ENCODE measurements at regions not wholly inside any gene's neighbourhood (a gene's known extent, or its start where the extent isn't known, plus 50 kb on each side); places are given as distances from the start of the nearest gene placed in this dataset.

- no peak for FAIRE-seq
Observed at GRCh38 chr12:58378028-58378427, 436.7 kb downstream of the ATP23 start.

- FAIRE-seq, result no peak
Observed at GRCh38 chr12:58381546-58381945, 440.2 kb downstream of the ATP23 start.

- no peak for FAIRE-seq
Observed at GRCh38 chr12:58384196-58384595, 442.8 kb downstream of the ATP23 start.

- FAIRE-seq, result no peak
Observed at GRCh38 chr12:58386136-58386535, 444.8 kb downstream of the ATP23 start.

GRCh38 chr12:58387199-58387598 is 445.8 kb downstream of the ATP23 start:
- FAIRE-seq, result no peak

GRCh38 chr12:58388261-58388660 is 446.9 kb downstream of the ATP23 start:
- no peak for FAIRE-seq

GRCh38 chr12:58393152-58393551 is 451.8 kb downstream of the ATP23 start:
- no peak for FAIRE-seq

- no peak for FAIRE-seq
Observed at GRCh38 chr12:58395056-58395455, 453.7 kb downstream of the ATP23 start.

- FAIRE-seq, result no peak
Observed at GRCh38 chr12:58395470-58395869, 454.1 kb downstream of the ATP23 start.

GRCh38 chr12:58396239-58396638 is 454.9 kb downstream of the ATP23 start:
- no peak for FAIRE-seq

- no peak for FAIRE-seq
Observed at GRCh38 chr12:58405363-58405762, 464.0 kb downstream of the ATP23 start.

- no peak for FAIRE-seq
Observed at GRCh38 chr12:58408516-58408915, 467.1 kb downstream of the ATP23 start.

- no peak for FAIRE-seq
Observed at GRCh38 chr12:58412461-58413060, 471.2 kb downstream of the ATP23 start.

- no peak for FAIRE-seq
Observed at GRCh38 chr12:58413794-58414193, 472.4 kb downstream of the ATP23 start.

GRCh38 chr12:58414398-58414871 is 473.1 kb downstream of the ATP23 start:
- no peak for FAIRE-seq

GRCh38 chr12:58415716-58416115 is 474.3 kb downstream of the ATP23 start:
- FAIRE-seq, result no peak

- no peak for FAIRE-seq
Observed at GRCh38 chr12:58416236-58416635, 474.9 kb downstream of the ATP23 start.

- no peak for FAIRE-seq
Observed at GRCh38 chr12:58419196-58419760, 477.9 kb downstream of the ATP23 start.

GRCh38 chr12:58419905-58420304 is 478.5 kb downstream of the ATP23 start:
- no peak for FAIRE-seq

GRCh38 chr12:58420503-58420902 is 479.1 kb downstream of the ATP23 start:
- FAIRE-seq, result no peak

GRCh38 chr12:58421990-58422389 is 480.6 kb downstream of the ATP23 start:
- no peak for FAIRE-seq

GRCh38 chr12:58424735-58425392 is 483.5 kb downstream of the ATP23 start:
- FAIRE-seq, result no peak

GRCh38 chr12:58425481-58426392 is 484.4 kb downstream of the ATP23 start:
- no peak for FAIRE-seq
